ENCODE measurements at regions not wholly inside any gene's neighbourhood (a gene's known extent, or its start where the extent isn't known, plus 50 kb on each side); places are given as distances from the start of the nearest gene placed in this dataset.

- H3K27ac ChIP-seq, result no peak overlapping the region
- TF ChIP-seq POLR2A (IDR thresholded peaks at IDR 0.05), result no peak
- no peak for TF ChIP-seq CTCF (IDR thresholded peaks at IDR 0.05)
- H3K4me1 ChIP-seq (replicated peaks in 1 of 2), result no peaks in the 10 kb centered on the region
- no peak overlapping the region for H3K4me3 ChIP-seq
- H3K9me3 ChIP-seq (replicated peaks in 1 of 3), result peaks cover 0 to 4% (median 0%) of the 10 kb centered on the region in 3 donors
- intact Hi-C loops (cut with DNase I), result no loop called here
- H3K36me3 ChIP-seq (replicated peaks in 1 of 2), result no peaks in the 10 kb centered on the region
- H3K27me3 ChIP-seq, result no peaks in the 10 kb centered on the region
- 81 to 93% (median 84%) methylated on average over 1 of the region's 1 CpG for WGBS, 4 donors
- DNase-seq, result no peak
Observed at GRCh38 chr3:162328649-162329048, 832.0 kb downstream of the OTOL1 start.

GRCh38 chr3:162329514-162329913, 832.9 kb downstream of the OTOL1 start:
- Histone ChIP-seq H3K36me3 (replicated peaks in 1 of 2) (no peaks in the 10 kb centered on the region), H3K4me1 (replicated peaks in 1 of 2) (no peaks in the 10 kb centered on the region), H3K27ac (no peak overlapping the region), H3K27me3 (no peaks in the 10 kb centered on the region), H3K9me3 (replicated peaks in 1 of 3) (peaks cover 0 to 4% (median 0%) of the 10 kb centered on the region in 3 donors), H3K4me3 (no peak overlapping the region)
- TF ChIP-seq CTCF (IDR thresholded peaks at IDR 0.05) (no peak), POLR2A (IDR thresholded peaks at IDR 0.05) (no peak)
- 78 to 87% (median 78%) methylated on average over 1 of the region's 1 CpG for WGBS, 4 donors
- DNase-seq, result no peak
- intact Hi-C loops (cut with DNase I), result no loop called here

GRCh38 chr3:162332344-162332743, 835.7 kb downstream of the OTOL1 start:
- Histone ChIP-seq H3K4me1 (replicated peaks in 1 of 2) (no peaks in the 10 kb centered on the region), H3K27ac (no peak overlapping the region), H3K27me3 (no peaks in the 10 kb centered on the region), H3K9me3 (replicated peaks in 1 of 3) (peaks cover 0 to 4% (median 0%) of the 10 kb centered on the region in 3 donors), H3K4me3 (no peak overlapping the region), H3K36me3 (replicated peaks in 1 of 2) (no peaks in the 10 kb centered on the region)
- WGBS, 4 donors, result 59 to 74% (median 67%) methylated on average over 3 of the region's 3 CpGs
- no peak for DNase-seq
- no peak for TF ChIP-seq CTCF (IDR thresholded peaks at IDR 0.05)
- TF ChIP-seq POLR2A (IDR thresholded peaks at IDR 0.05), result no peak
- intact Hi-C loops (cut with DNase I), result no loop called here

- TF ChIP-seq CTCF (IDR thresholded peaks at IDR 0.05), result no peak
- TF ChIP-seq POLR2A (IDR thresholded peaks at IDR 0.05), result no peak
- Histone ChIP-seq H3K4me3 (no peak overlapping the region), H3K4me1 (replicated peaks in 1 of 2) (no peaks in the 10 kb centered on the region), H3K27ac (no peak overlapping the region), H3K27me3 (no peaks in the 10 kb centered on the region), H3K9me3 (replicated peaks in 1 of 3) (no peaks in the 10 kb centered on the region), H3K36me3 (replicated peaks in 1 of 2) (no peaks in the 10 kb centered on the region)
- WGBS, 4 donors, result 79 to 86% (median 83%) methylated on average over 3 of the region's 3 CpGs
- no peak for DNase-seq
- intact Hi-C loops (cut with DNase I), result no loop called here
Observed at GRCh38 chr3:162334537-162334936, 837.9 kb downstream of the OTOL1 start.
